ENCODE measurements at regions not wholly inside any gene's neighbourhood (a gene's known extent, or its start where the extent isn't known, plus 50 kb on each side); places are given as distances from the start of the nearest gene placed in this dataset.

GRCh38 chr15:98195796-98196195 is 235.3 kb downstream of the ARRDC4 start:
- Histone ChIP-seq H3K4me3 (replicated peaks in 1 of 3; ENCODE audit: insufficient read depth in 1 of 3, low read depth in 1 of 3, low read length in 3 of 3) (no peak overlapping the region), H3K27me3 (ENCODE audit: control insufficient read depth in 2 of 2, insufficient read depth in 2 of 2, low read length in 2 of 2) (no peaks in the 10 kb centered on the region), H3K4me1 (ENCODE audit: control insufficient read depth, extremely low read depth, insufficient read depth, low read length) (no peaks in the 10 kb centered on the region), H3K9ac (replicated peaks; ENCODE audit: extremely low read depth, insufficient read depth, low read length) (no peak overlapping the region), H2AFZ (ENCODE audit: low read depth, low read length) (no peak overlapping the region), H3K27ac (ENCODE audit: insufficient read depth, low read depth, low read length) (no peak overlapping the region), H4K20me1 (replicated peaks; ENCODE audit: control insufficient read depth, extremely low read depth, insufficient read depth, low read length) (no peaks in the 10 kb centered on the region), H3K4me2 (ENCODE audit: insufficient read depth, low read length) (no peak overlapping the region), H3K9me3 (replicated peaks; ENCODE audit: control insufficient read depth, insufficient read depth, low read length) (no peaks in the 10 kb centered on the region), H3K36me3 (ENCODE audit: control insufficient read depth in 2 of 2, extremely low read depth in 1 of 2, insufficient read depth in 2 of 2, low read length in 2 of 2) (no peaks in the 10 kb centered on the region), H3K9me1 (replicated peaks; ENCODE audit: control insufficient read depth, extremely low read depth, insufficient read depth, low read length) (no peaks in the 10 kb centered on the region), H3K79me2 (ENCODE audit: control insufficient read depth, insufficient read depth, low read length) (no peaks in the 10 kb centered on the region)
- DNase-seq (ENCODE audit: low read depth, low spot score) (no peak), FAIRE-seq (no peak)
- ChIA-PET CTCF (no interaction called here), POLR2A (no interaction called here)
- no TSS peak for BruUV-seq (replicated peaks)
- TF ChIP-seq POLR2AphosphoS5 (IDR thresholded peaks at IDR 0.05; ENCODE audit: insufficient read depth, low read depth, low read length) = no peak
- no peak for TF ChIP-seq GATA2 (IDR thresholded peaks at IDR 0.05; ENCODE audit: insufficient read depth, insufficient read length, low read depth, low read length)
- no peak for TF ChIP-seq MAX (IDR thresholded peaks at IDR 0.05; ENCODE audit: insufficient read depth, insufficient read length)
- no peak for TF ChIP-seq MYC (IDR thresholded peaks at IDR 0.05; ENCODE audit: low read depth, low read length)
- TF ChIP-seq EZH2 (IDR thresholded peaks at IDR 0.05; ENCODE audit: borderline replicate concordance, low read depth, low read length, severe bottlenecking) = no peak
- no peak for TF ChIP-seq POLR2A (IDR thresholded peaks at IDR 0.05; ENCODE audit: low read depth, low read length)
- dilution Hi-C loops (cut with MboI; ENCODE audit: extremely low pct_ligation_motif_present, low sequenced_read_pairs) (no loop called here), intact Hi-C loops (cut with micrococcal nuclease) (no loop called here)

DNA sequence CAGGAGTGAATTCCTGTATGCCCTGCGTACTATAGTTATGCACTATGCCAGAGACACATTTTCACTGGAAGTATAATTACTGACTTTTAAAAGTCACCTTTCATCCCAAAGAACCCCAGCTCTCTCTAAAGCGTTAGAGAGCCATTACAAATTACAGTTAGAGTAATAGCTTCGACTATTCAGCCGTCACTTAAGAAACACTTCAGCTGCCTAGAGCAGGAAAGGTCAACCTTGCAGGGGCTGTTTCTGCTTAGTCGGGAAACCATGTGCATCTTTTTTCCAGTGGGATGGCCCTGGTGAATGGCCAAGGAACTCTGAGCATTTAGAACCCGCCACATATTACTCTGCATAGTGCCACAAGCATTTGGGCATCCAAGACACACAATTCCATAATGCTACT is 235.9 kb downstream of the ARRDC4 start:
- DNase-seq (ENCODE audit: low read depth, low spot score) (no peak), FAIRE-seq (no peak)

More for the DNA sequence above, 235.9 kb downstream of the ARRDC4 start:
- H3K4me1 ChIP-seq (ENCODE audit: control insufficient read depth, extremely low read depth, insufficient read depth, low read length) = no peaks in the 10 kb centered on the region
- H3K36me3 ChIP-seq (ENCODE audit: control insufficient read depth in 2 of 2, extremely low read depth in 1 of 2, insufficient read depth in 2 of 2, low read length in 2 of 2) = no peaks in the 10 kb centered on the region
- TF ChIP-seq CTCF (IDR thresholded peaks at IDR 0.05; ENCODE audit: extremely low read depth in 1 of 2, insufficient read depth in 1 of 2, low read depth in 1 of 2, low read length in 2 of 2) (no peak), MAX (IDR thresholded peaks at IDR 0.05; ENCODE audit: insufficient read depth, insufficient read length) (no peak), POLR2AphosphoS5 (IDR thresholded peaks at IDR 0.05; ENCODE audit: insufficient read depth, low read depth, low read length) (no peak), POLR2A (IDR thresholded peaks at IDR 0.05; ENCODE audit: low read depth, low read length) (no peak), JUN (IDR thresholded peaks at IDR 0.05; ENCODE audit: borderline replicate concordance, insufficient read depth, insufficient read length, low read depth) (no peak), FOS (IDR thresholded peaks at IDR 0.05; ENCODE audit: borderline replicate concordance, insufficient read depth, low read length) (no peak), MYC (IDR thresholded peaks at IDR 0.05; ENCODE audit: low read depth, low read length) (no peak), GATA2 (IDR thresholded peaks at IDR 0.05; ENCODE audit: insufficient read depth, insufficient read length, low read depth, low read length) (no peak)
- no peaks in the 10 kb centered on the region for H3K79me2 ChIP-seq (ENCODE audit: control insufficient read depth, insufficient read depth, low read length)
- no TSS peak for BruUV-seq (replicated peaks)
- no peaks in the 10 kb centered on the region for H3K9me1 ChIP-seq (replicated peaks; ENCODE audit: control insufficient read depth, extremely low read depth, insufficient read depth, low read length)
- H3K4me2 ChIP-seq (ENCODE audit: insufficient read depth, low read length) = no peak overlapping the region
- intact Hi-C loops (cut with micrococcal nuclease) (no loop called here), dilution Hi-C loops (cut with MboI; ENCODE audit: extremely low pct_ligation_motif_present, low sequenced_read_pairs) (no loop called here)
- H2AFZ ChIP-seq (ENCODE audit: low read depth, low read length) = no peak overlapping the region
- H4K20me1 ChIP-seq (replicated peaks; ENCODE audit: control insufficient read depth, extremely low read depth, insufficient read depth, low read length) = no peaks in the 10 kb centered on the region
- no peak overlapping the region for H3K9ac ChIP-seq (replicated peaks; ENCODE audit: extremely low read depth, insufficient read depth, low read length)
- no peaks in the 10 kb centered on the region for H3K9me3 ChIP-seq (replicated peaks; ENCODE audit: control insufficient read depth, insufficient read depth, low read length)
- H3K4me3 ChIP-seq (replicated peaks in 1 of 3; ENCODE audit: insufficient read depth in 1 of 3, low read depth in 1 of 3, low read length in 3 of 3) = no peak overlapping the region
- ChIA-PET CTCF (no interaction called here), POLR2A (no interaction called here)
- H3K27ac ChIP-seq (ENCODE audit: insufficient read depth, low read depth, low read length) = no peak overlapping the region
- no peaks in the 10 kb centered on the region for H3K27me3 ChIP-seq (ENCODE audit: control insufficient read depth in 2 of 2, insufficient read depth in 2 of 2, low read length in 2 of 2)
